Colonic mucosa (tissue), 4 donors: ENCODE measurements at regions not wholly inside any gene's neighbourhood (a gene's known extent, or its start where the extent isn't known, plus 50 kb on each side); places are given as distances from the start of the nearest gene placed in this dataset.

Experiments used
- DNase-seq: peaks from one replicate; pipeline ENCODE4 v3.0.0-alpha.2; 2020
- H3K27ac ChIP-seq: fragments of 200-600 bp; one replicate; pipeline ENCODE4 v1.8.0; 2021
- H3K27me3 ChIP-seq: fragments of 200-600 bp; one replicate; pipeline ENCODE4 v1.8.0; 2021
- H3K36me3 ChIP-seq: fragments of 200-600 bp; one replicate; pipeline ENCODE4 v1.8.0; 2021
- H3K4me1 ChIP-seq: fragments of 200-600 bp; one replicate; pipeline ENCODE4 v1.8.0; 2021; ENCODE audit warnings: mild to moderate bottlenecking
- H3K4me3 ChIP-seq: fragments of 200-600 bp; one replicate; pipeline ENCODE4 v1.8.0; 2021
- H3K9ac ChIP-seq, 2 donors: one replicate each; pipeline ENCODE4 v1.7.0; 2013; ENCODE audit warnings: control low read depth in 2 of 2, low read depth in 2 of 2, low read length in 2 of 2
- H3K9me3 ChIP-seq: fragments of 200-600 bp; one replicate; pipeline ENCODE4 v1.8.0; 2021
- CTCF ChIP-seq: fragments of 200-600 bp; IDR thresholded peaks from one replicate; pipeline ENCODE4 v1.8.0; 2022; ENCODE audit warnings: antibody characterized with exemption, mild to moderate bottlenecking
- intact Hi-C: fragments of 100-400 bp; cut with DNase I; formaldehyde crosslinking; loops from one replicate; pipeline ENCODE4 v1.14.1; 2022
- donor health status: healthy.
- donor health status: DM: no; HTN: no; CAD: no.
- donor health status: DM: no; HTN: no; CAD: no.

GRCh38 chr10:4475827-4476490, 350.0 kb upstream of the AKR1E2 start:
- TF ChIP-seq CTCF, result no peak
- H3K9me3 ChIP-seq, result no peaks in the 10 kb centered on the region
- DNase-seq, result no peak
- no peak overlapping the region for H3K27ac ChIP-seq
- intact Hi-C loops, result no loop called here
- H3K36me3 ChIP-seq, result no peaks in the 10 kb centered on the region
- H3K27me3 ChIP-seq, result no peaks in the 10 kb centered on the region
- no peaks in the 10 kb centered on the region for H3K4me1 ChIP-seq
- no peak overlapping the region for H3K4me3 ChIP-seq
- H3K9ac ChIP-seq, result no peak overlapping the region

GRCh38 chr10:4474829-4475228, 351.2 kb upstream of the AKR1E2 start:
- Histone ChIP-seq H3K4me3 (no peak overlapping the region), H3K36me3 (no peaks in the 10 kb centered on the region), H3K27me3 (no peaks in the 10 kb centered on the region), H3K9me3 (no peaks in the 10 kb centered on the region), H3K27ac (no peak overlapping the region), H3K4me1 (no peaks in the 10 kb centered on the region), H3K9ac (no peak overlapping the region)
- no peak for TF ChIP-seq CTCF
- no peak for DNase-seq
- intact Hi-C loops, result no loop called here

GRCh38 chr10:4473977-4474376, 352.0 kb upstream of the AKR1E2 start:
- Histone ChIP-seq H3K9ac (no peak overlapping the region), H3K9me3 (no peaks in the 10 kb centered on the region)
- no peak for TF ChIP-seq CTCF

GRCh38 chr10:4472190-4472904, 353.7 kb upstream of the AKR1E2 start:
- Histone ChIP-seq H3K4me3 (no peak overlapping the region), H3K27ac (no peak overlapping the region), H3K36me3 (no peaks in the 10 kb centered on the region), H3K27me3 (no peaks in the 10 kb centered on the region), H3K9ac (no peak overlapping the region), H3K4me1 (no peaks in the 10 kb centered on the region), H3K9me3 (no peaks in the 10 kb centered on the region)
- DNase-seq, result no peak
- no peak for TF ChIP-seq CTCF
- intact Hi-C loops, result no loop called here

More at GRCh38 chr10:4473977-4474376, 352.0 kb upstream of the AKR1E2 start:
- intact Hi-C loops, result no loop called here
- no peak for DNase-seq
- Histone ChIP-seq H3K27me3 (no peaks in the 10 kb centered on the region), H3K4me3 (no peak overlapping the region), H3K36me3 (no peaks in the 10 kb centered on the region), H3K4me1 (no peaks in the 10 kb centered on the region), H3K27ac (no peak overlapping the region)

- DNase-seq, result no peak
- H3K4me3 ChIP-seq, result no peak overlapping the region
Observed at GRCh38 chr10:4470231-4470835, 355.7 kb upstream of the AKR1E2 start.

More at GRCh38 chr10:4470231-4470835, 355.7 kb upstream of the AKR1E2 start:
- Histone ChIP-seq H3K27ac (no peak overlapping the region), H3K4me1 (no peaks in the 10 kb centered on the region), H3K27me3 (no peaks in the 10 kb centered on the region), H3K9me3 (no peaks in the 10 kb centered on the region), H3K9ac (no peak overlapping the region), H3K36me3 (no peaks in the 10 kb centered on the region)
- intact Hi-C loops, result no loop called here
- no peak for TF ChIP-seq CTCF
